ACC112 (cell line): ENCODE measurements at regions not wholly inside any gene's neighbourhood (a gene's known extent, or its start where the extent isn't known, plus 50 kb on each side); places are given as distances from the start of the nearest gene placed in this dataset.

Experiments used
- H2AFZ ChIP-seq: fragments of 200-600 bp; sonication (generic); one replicate; pipeline ENCODE4 v1.6.0; 2017; ENCODE audit warnings: antibody characterized with exemption, low read length; ENCODE audit not compliant: unreplicated experiment
- H3K27ac ChIP-seq: fragments of 200-600 bp; sonication (generic); 2 replicates; pipeline ENCODE4 v1.5.1; 2014; ENCODE audit warnings: low read depth, mild to moderate bottlenecking, antibody characterized with exemption, low read length, moderate library complexity
- H3K27me3 ChIP-seq: fragments of 200-600 bp; sonication (generic); 2 replicates; pipeline ENCODE4 v1.6.1; 2014; ENCODE audit warnings: mild to moderate bottlenecking, antibody characterized with exemption, low read length, moderate library complexity, mixed read lengths; ENCODE audit not compliant: insufficient read depth
- H3K36me3 ChIP-seq: fragments of 200-600 bp; sonication (generic); 2 replicates; pipeline ENCODE4 v1.6.1; 2016; ENCODE audit warnings: mild to moderate bottlenecking, antibody characterized with exemption, low read length, moderate library complexity, mixed read lengths; ENCODE audit not compliant: insufficient read depth
- H3K4me1 ChIP-seq: fragments of 200-600 bp; sonication (generic); one replicate; pipeline ENCODE4 v1.6.1; 2016; ENCODE audit warnings: low read length, mixed read lengths; ENCODE audit not compliant: insufficient read depth, unreplicated experiment, control insufficient read depth
- H3K4me3 ChIP-seq: fragments of 200-600 bp; sonication (generic); 2 replicates; pipeline ENCODE4 v1.5.1; 2014; ENCODE audit warnings: mild to moderate bottlenecking, low read depth, low read length
- H3K79me2 ChIP-seq: fragments of 200-600 bp; sonication (generic); one replicate; pipeline ENCODE4 v1.6.0; 2016; ENCODE audit warnings: low read length; ENCODE audit not compliant: control insufficient read depth, unreplicated experiment, insufficient read depth

- no peak overlapping the region for H3K27ac ChIP-seq
- no peak overlapping the region for H3K4me3 ChIP-seq
- no peaks in the 10 kb centered on the region for H3K4me1 ChIP-seq
- no peak overlapping the region for H2AFZ ChIP-seq
- H3K27me3 ChIP-seq = no peaks in the 10 kb centered on the region
- H3K79me2 ChIP-seq = no peaks in the 10 kb centered on the region
- no peaks in the 10 kb centered on the region for H3K36me3 ChIP-seq
Observed at GRCh38 chr14:98136012-98136789, 1135.8 kb downstream of the BCL11B start.

- no peaks in the 10 kb centered on the region for H3K79me2 ChIP-seq
- no peak overlapping the region for H2AFZ ChIP-seq
- no peak overlapping the region for H3K27ac ChIP-seq
- H3K4me3 ChIP-seq = no peak overlapping the region
- no peaks in the 10 kb centered on the region for H3K36me3 ChIP-seq
- no peaks in the 10 kb centered on the region for H3K27me3 ChIP-seq
- H3K4me1 ChIP-seq = no peaks in the 10 kb centered on the region
Observed at GRCh38 chr14:98137131-98138025, 1134.6 kb downstream of the BCL11B start.

- Histone ChIP-seq H3K36me3 (no peaks in the 10 kb centered on the region), H3K27ac (no peak overlapping the region), H2AFZ (no peak overlapping the region)
Observed at GRCh38 chr14:98138666-98139065, 1133.3 kb downstream of the BCL11B start.

GRCh38 chr14:98140862-98141530, 1131.0 kb downstream of the BCL11B start:
- Histone ChIP-seq H3K4me3 (no peak overlapping the region), H3K4me1 (no peaks in the 10 kb centered on the region), H3K27me3 (no peaks in the 10 kb centered on the region), H3K79me2 (no peaks in the 10 kb centered on the region), H2AFZ (no peak overlapping the region), H3K27ac (no peak overlapping the region), H3K36me3 (no peaks in the 10 kb centered on the region)

More at GRCh38 chr14:98138666-98139065, 1133.3 kb downstream of the BCL11B start:
- no peaks in the 10 kb centered on the region for H3K27me3 ChIP-seq
- H3K4me3 ChIP-seq = no peak overlapping the region
- H3K79me2 ChIP-seq = no peaks in the 10 kb centered on the region
- H3K4me1 ChIP-seq = no peaks in the 10 kb centered on the region

GRCh38 chr14:98143566-98143965, 1128.4 kb downstream of the BCL11B start:
- Histone ChIP-seq H3K4me3 (no peak overlapping the region), H3K79me2 (no peaks in the 10 kb centered on the region), H3K27ac (no peak overlapping the region), H3K4me1 (no peaks in the 10 kb centered on the region), H2AFZ (no peak overlapping the region), H3K36me3 (no peaks in the 10 kb centered on the region), H3K27me3 (no peaks in the 10 kb centered on the region)

GRCh38 chr14:98144964-98145363, 1127.0 kb downstream of the BCL11B start:
- Histone ChIP-seq H3K4me1 (no peaks in the 10 kb centered on the region), H3K79me2 (no peaks in the 10 kb centered on the region), H3K27me3 (no peaks in the 10 kb centered on the region), H2AFZ (no peak overlapping the region), H3K36me3 (no peaks in the 10 kb centered on the region), H3K4me3 (no peak overlapping the region), H3K27ac (no peak overlapping the region)

- H3K36me3 ChIP-seq = no peaks in the 10 kb centered on the region
- H3K4me1 ChIP-seq = no peaks in the 10 kb centered on the region
- H3K4me3 ChIP-seq = no peak overlapping the region
- H3K27ac ChIP-seq = no peak overlapping the region
- no peak overlapping the region for H2AFZ ChIP-seq
- H3K79me2 ChIP-seq = no peaks in the 10 kb centered on the region
- no peaks in the 10 kb centered on the region for H3K27me3 ChIP-seq
Observed at GRCh38 chr14:98146416-98146815, 1125.6 kb downstream of the BCL11B start.

- H3K4me3 ChIP-seq = no peak overlapping the region
- H2AFZ ChIP-seq = no peak overlapping the region
- H3K4me1 ChIP-seq = no peaks in the 10 kb centered on the region
- no peak overlapping the region for H3K27ac ChIP-seq
- no peaks in the 10 kb centered on the region for H3K36me3 ChIP-seq
- H3K27me3 ChIP-seq = no peaks in the 10 kb centered on the region
- no peaks in the 10 kb centered on the region for H3K79me2 ChIP-seq
Observed at GRCh38 chr14:98154254-98154653, 1117.7 kb downstream of the BCL11B start.

GRCh38 chr14:98156411-98156810, 1115.6 kb downstream of the BCL11B start:
- H2AFZ ChIP-seq = no peak overlapping the region
- H3K4me3 ChIP-seq = no peak overlapping the region
- no peaks in the 10 kb centered on the region for H3K27me3 ChIP-seq
- no peak overlapping the region for H3K27ac ChIP-seq
- H3K4me1 ChIP-seq = no peaks in the 10 kb centered on the region
- H3K36me3 ChIP-seq = no peaks in the 10 kb centered on the region
- no peaks in the 10 kb centered on the region for H3K79me2 ChIP-seq

- no peaks in the 10 kb centered on the region for H3K4me1 ChIP-seq
- H3K36me3 ChIP-seq = no peaks in the 10 kb centered on the region
- H3K27me3 ChIP-seq = no peaks in the 10 kb centered on the region
- H3K27ac ChIP-seq = no peak overlapping the region
- H3K79me2 ChIP-seq = no peaks in the 10 kb centered on the region
- no peak overlapping the region for H2AFZ ChIP-seq
- H3K4me3 ChIP-seq = no peak overlapping the region
Observed at GRCh38 chr14:98160901-98161300, 1111.1 kb downstream of the BCL11B start.
